ENCODE measurements at regions not wholly inside any gene's neighbourhood (a gene's known extent, or its start where the extent isn't known, plus 50 kb on each side); places are given as distances from the start of the nearest gene placed in this dataset.

DNA sequence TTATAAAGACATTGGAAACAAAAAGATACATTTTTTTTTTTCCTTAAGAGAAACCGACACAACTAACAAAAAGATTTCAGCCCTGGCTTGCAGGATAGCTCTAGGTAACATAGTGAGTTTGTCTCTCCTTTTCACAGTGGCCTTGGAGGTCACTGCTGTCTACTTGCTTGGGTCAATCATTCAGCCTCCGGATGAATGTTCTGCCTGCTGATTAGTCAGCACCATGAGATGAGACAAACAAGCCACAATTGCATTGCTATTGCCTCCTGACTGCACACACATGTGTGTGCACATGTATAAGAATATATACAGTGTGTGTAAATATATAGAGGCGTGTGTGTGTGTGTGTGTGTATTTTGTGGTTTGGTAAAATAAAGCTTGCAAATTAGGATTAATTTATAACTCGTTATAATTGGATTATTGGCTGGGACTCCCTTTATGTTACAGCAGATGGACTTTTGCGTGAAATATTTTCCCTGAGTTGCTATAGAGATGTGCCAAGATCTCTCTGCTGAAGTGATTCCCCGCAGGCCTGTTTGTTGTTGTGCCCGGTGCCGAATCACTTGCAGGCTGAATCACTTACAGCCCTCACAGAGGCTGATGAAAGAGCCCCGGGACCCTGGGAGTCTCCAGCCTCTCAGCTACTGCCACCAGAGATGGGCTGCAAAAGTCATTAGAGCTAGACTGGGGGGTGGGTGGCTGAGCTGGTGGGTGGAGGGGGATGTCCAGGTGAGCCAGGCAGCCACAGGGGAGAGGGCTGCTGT lies 161.2 kb downstream of the FGF18 start:
- Histone ChIP-seq H3K9me3 (ENCODE audit: insufficient read depth, low read length) (no peaks in the 10 kb centered on the region), H3K9me2 (replicated peaks; ENCODE audit: insufficient read depth, low read length) (no peaks in the 10 kb centered on the region), H3F3A (ENCODE audit: insufficient read depth) (no peaks in the 10 kb centered on the region), H4K20me1 (ENCODE audit: low read depth, low read length) (no peaks in the 10 kb centered on the region), H3K4me3 (ENCODE audit: insufficient read depth, low read length, poor library complexity, severe bottlenecking) (no peak overlapping the region), H3K9ac (ENCODE audit: low read length) (no peak overlapping the region), H3K27ac (ENCODE audit: low read depth, low read length) (no peak overlapping the region), H3K4me2 (ENCODE audit: low read depth, low read length, poor library complexity, severe bottlenecking) (no peak overlapping the region), H3K79me2 (ENCODE audit: insufficient read depth, low read length) (no peaks in the 10 kb centered on the region), H3K27me3 (ENCODE audit: low read length) (no peaks in the 10 kb centered on the region), H2AFZ (ENCODE audit: low read depth, low read length, severe bottlenecking) (no peak overlapping the region), H3K36me3 (ENCODE audit: low read length) (no peaks in the 10 kb centered on the region)
- TF ChIP-seq, protein P1, sequence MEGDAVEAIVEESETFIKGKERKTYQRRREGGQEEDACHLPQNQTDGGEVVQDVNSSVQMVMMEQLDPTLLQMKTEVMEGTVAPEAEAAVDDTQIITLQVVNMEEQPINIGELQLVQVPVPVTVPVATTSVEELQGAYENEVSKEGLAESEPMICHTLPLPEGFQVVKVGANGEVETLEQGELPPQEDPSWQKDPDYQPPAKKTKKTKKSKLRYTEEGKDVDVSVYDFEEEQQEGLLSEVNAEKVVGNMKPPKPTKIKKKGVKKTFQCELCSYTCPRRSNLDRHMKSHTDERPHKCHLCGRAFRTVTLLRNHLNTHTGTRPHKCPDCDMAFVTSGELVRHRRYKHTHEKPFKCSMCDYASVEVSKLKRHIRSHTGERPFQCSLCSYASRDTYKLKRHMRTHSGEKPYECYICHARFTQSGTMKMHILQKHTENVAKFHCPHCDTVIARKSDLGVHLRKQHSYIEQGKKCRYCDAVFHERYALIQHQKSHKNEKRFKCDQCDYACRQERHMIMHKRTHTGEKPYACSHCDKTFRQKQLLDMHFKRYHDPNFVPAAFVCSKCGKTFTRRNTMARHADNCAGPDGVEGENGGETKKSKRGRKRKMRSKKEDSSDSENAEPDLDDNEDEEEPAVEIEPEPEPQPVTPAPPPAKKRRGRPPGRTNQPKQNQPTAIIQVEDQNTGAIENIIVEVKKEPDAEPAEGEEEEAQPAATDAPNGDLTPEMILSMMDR (IDR thresholded peaks at IDR 0.05; ENCODE audit: insufficient read depth, low read length, poor library complexity, severe bottlenecking) = no peak
- no peak for TF ChIP-seq EZH2phosphoT487 (conservative IDR thresholded peaks at IDR 0.05; ENCODE audit: low read length)

DNA sequence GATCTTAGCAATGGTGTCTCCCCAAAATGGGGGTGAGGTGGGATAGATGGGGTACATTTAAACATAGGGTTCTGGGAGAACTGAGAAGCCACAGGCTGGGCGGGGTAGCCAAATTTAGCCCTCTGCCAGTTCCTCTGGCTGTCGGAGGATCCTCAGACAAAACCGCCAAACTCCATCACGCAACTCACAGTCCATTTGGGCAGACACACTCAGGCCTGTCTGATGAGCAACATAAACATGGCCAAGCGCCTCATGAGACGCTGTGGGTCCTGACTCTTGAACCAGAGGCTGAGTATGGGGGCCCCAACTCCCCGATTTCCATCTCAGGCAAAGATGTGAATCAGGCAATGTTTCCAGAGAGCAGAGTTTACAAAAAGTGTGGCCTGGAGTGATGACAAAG lies 162.3 kb downstream of the FGF18 start:
- TF ChIP-seq EZH2phosphoT487 (conservative IDR thresholded peaks at IDR 0.05; ENCODE audit: low read length) = no peak
- TF ChIP-seq, protein P1 (IDR thresholded peaks at IDR 0.05; ENCODE audit: insufficient read depth, low read length, poor library complexity, severe bottlenecking) = no peak
- no peaks in the 10 kb centered on the region for H3K36me3 ChIP-seq (ENCODE audit: low read length)
- H3K9me2 ChIP-seq (replicated peaks; ENCODE audit: insufficient read depth, low read length) = no peaks in the 10 kb centered on the region
- H3K4me3 ChIP-seq (ENCODE audit: insufficient read depth, low read length, poor library complexity, severe bottlenecking) = no peak overlapping the region
- H3K79me2 ChIP-seq (ENCODE audit: insufficient read depth, low read length) = no peaks in the 10 kb centered on the region
- no peak overlapping the region for H2AFZ ChIP-seq (ENCODE audit: low read depth, low read length, severe bottlenecking)
- H3K27ac ChIP-seq (ENCODE audit: low read depth, low read length) = no peak overlapping the region
- no peak overlapping the region for H3K4me2 ChIP-seq (ENCODE audit: low read depth, low read length, poor library complexity, severe bottlenecking)
- H3K9ac ChIP-seq (ENCODE audit: low read length) = no peak overlapping the region
- no peaks in the 10 kb centered on the region for H3K27me3 ChIP-seq (ENCODE audit: low read length)
- H3F3A ChIP-seq (ENCODE audit: insufficient read depth) = no peaks in the 10 kb centered on the region
- no peaks in the 10 kb centered on the region for H4K20me1 ChIP-seq (ENCODE audit: low read depth, low read length)
- H3K9me3 ChIP-seq (ENCODE audit: insufficient read depth, low read length) = no peaks in the 10 kb centered on the region

DNA sequence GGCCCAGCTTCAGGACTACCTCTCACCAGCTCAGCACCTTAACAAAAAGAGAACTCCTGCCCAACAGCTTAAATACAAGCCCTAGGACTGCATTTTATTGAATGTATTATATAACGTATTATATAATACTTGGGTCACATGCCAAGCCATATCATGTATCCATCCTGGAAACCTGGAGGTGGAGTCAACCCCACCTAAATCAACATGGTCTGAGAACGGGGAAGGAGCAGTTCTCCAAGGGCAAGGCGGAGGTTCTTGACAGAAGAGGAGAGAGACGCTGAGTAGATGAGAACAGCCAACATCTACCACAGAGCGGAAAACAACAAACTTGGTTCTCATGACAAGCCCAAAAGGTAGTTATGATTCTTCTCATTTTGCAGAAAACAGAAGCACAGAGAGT lies 163.4 kb downstream of the FGF18 start:
- no peaks in the 10 kb centered on the region for H3K36me3 ChIP-seq (ENCODE audit: low read length)
- H3K4me2 ChIP-seq (ENCODE audit: low read depth, low read length, poor library complexity, severe bottlenecking) = no peak overlapping the region
- H3K9ac ChIP-seq (ENCODE audit: low read length) = no peak overlapping the region
- H3K4me3 ChIP-seq (ENCODE audit: insufficient read depth, low read length, poor library complexity, severe bottlenecking) = no peak overlapping the region
- H3K9me3 ChIP-seq (ENCODE audit: insufficient read depth, low read length) = no peaks in the 10 kb centered on the region
- H4K20me1 ChIP-seq (ENCODE audit: low read depth, low read length) = no peaks in the 10 kb centered on the region
- no peak overlapping the region for H2AFZ ChIP-seq (ENCODE audit: low read depth, low read length, severe bottlenecking)
- H3K79me2 ChIP-seq (ENCODE audit: insufficient read depth, low read length) = no peaks in the 10 kb centered on the region
- H3K9me2 ChIP-seq (replicated peaks; ENCODE audit: insufficient read depth, low read length) = no peaks in the 10 kb centered on the region
- H3F3A ChIP-seq (ENCODE audit: insufficient read depth) = no peaks in the 10 kb centered on the region
- no peak overlapping the region for H3K27ac ChIP-seq (ENCODE audit: low read depth, low read length)
- no peaks in the 10 kb centered on the region for H3K27me3 ChIP-seq (ENCODE audit: low read length)
- TF ChIP-seq EZH2phosphoT487 (conservative IDR thresholded peaks at IDR 0.05; ENCODE audit: low read length) = no peak
- TF ChIP-seq, protein P1 (IDR thresholded peaks at IDR 0.05; ENCODE audit: insufficient read depth, low read length, poor library complexity, severe bottlenecking) = no peak
